GM10248 (cell line): ENCODE measurements at regions not wholly inside any gene's neighbourhood (a gene's known extent, or its start where the extent isn't known, plus 50 kb on each side); places are given as distances from the start of the nearest gene placed in this dataset.

ENCODE experiments used
- CTCF ChIA-PET: fragments of 300-600 bp; sonication (Branson Sonifier 250); formaldehyde crosslinking; extraction: SDS; loops from one replicate; lab custom pipeline; 2021; ENCODE audit warnings: antibody characterized with exemption; lab: Yijun Ruan, JAX
- POLR2A ChIA-PET: fragments of 350-650 bp; sonication (Branson Sonifier 250); formaldehyde crosslinking; extraction: SDS; loops from one replicate; lab custom pipeline; 2020; ENCODE audit warnings: antibody characterized with exemption; lab: Yijun Ruan, JAX
- DNase-seq: peaks from one replicate; pipeline ENCODE4 v3.0.0; 2012; ENCODE audit errors: extremely low spot score
- TF ChIP-seq, protein P1 (sequence below): IDR thresholded peaks from 2 replicates; pipeline ENCODE4 v1.5.1; 2012; ENCODE audit warnings: mild to moderate bottlenecking, low read depth; ENCODE audit errors: extremely low read depth, missing control alignments, control extremely low read depth

DNA sequence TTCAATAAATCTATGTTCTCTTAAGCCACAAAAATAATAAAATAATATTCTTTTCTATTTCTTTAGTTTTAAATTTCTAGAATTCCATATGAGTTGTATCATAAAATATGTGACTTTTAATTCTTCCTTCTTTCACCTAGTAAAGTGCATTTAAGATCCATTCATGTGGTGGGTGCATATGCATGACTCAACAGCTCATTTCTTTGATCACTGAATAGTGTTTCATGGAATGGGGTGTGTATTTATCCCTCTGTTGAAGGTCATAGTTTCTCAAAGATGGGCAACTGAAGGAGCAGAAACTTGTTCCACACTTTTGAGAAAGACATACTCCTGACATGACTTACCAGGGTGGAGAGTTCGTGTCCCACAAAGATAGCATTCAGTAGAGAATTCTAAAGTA, 1230.3 kb upstream of the AGA start:
- ChIA-PET CTCF (interaction anchor here (1.6 kb wide), 1 partner anchor 10 kb away, joined by 3 read pairs; no protein-coding TSS in a partner anchor), POLR2A (no interaction called here)
- no peak for DNase-seq
- TF ChIP-seq, protein P1, sequence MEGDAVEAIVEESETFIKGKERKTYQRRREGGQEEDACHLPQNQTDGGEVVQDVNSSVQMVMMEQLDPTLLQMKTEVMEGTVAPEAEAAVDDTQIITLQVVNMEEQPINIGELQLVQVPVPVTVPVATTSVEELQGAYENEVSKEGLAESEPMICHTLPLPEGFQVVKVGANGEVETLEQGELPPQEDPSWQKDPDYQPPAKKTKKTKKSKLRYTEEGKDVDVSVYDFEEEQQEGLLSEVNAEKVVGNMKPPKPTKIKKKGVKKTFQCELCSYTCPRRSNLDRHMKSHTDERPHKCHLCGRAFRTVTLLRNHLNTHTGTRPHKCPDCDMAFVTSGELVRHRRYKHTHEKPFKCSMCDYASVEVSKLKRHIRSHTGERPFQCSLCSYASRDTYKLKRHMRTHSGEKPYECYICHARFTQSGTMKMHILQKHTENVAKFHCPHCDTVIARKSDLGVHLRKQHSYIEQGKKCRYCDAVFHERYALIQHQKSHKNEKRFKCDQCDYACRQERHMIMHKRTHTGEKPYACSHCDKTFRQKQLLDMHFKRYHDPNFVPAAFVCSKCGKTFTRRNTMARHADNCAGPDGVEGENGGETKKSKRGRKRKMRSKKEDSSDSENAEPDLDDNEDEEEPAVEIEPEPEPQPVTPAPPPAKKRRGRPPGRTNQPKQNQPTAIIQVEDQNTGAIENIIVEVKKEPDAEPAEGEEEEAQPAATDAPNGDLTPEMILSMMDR = no peak

DNA sequence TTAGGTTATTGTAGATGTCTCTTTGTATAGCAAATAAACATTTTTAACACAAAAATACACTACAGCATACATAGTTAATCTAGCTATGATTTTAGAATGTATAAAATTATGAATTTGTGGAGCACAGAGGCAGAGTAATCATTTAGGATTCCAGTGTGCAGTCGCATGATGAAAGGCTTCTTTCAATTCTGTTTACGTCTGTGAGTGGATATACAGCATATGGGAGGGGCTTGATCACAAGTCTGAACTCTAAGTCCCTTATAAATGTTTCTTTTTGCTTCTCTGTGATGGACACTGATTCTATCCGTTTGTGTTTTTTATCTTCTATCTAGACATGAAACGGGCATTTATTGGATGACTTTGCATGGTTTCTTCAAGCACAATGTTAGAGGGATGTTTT, 1239.6 kb upstream of the AGA start:
- CTCF ChIA-PET = no interaction called here
- TF ChIP-seq, protein P1 = no peak
- DNase-seq = no peak
- POLR2A ChIA-PET = no interaction called here

DNA sequence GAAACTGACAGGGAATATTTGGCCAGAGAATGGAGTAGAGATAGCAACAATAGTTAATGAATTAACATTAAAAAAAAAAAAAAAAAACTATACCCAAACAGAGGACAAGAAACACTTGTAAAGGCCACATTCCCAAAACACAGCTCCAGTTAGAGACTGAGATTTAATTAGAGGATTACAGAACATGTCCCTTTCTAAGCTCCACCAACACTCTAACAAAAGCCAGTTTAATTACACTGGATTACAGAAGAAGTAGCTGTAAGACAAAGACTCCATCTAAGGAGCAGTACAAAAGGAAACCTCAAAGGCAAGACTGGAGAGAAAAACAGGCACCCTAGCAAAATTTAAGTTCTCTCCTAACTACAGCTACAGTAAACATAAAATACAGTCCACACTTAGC, 1247.7 kb upstream of the AGA start:
- CTCF ChIA-PET = no interaction called here
- POLR2A ChIA-PET = no interaction called here
- TF ChIP-seq, protein P1 = no peak
- no peak for DNase-seq

DNA sequence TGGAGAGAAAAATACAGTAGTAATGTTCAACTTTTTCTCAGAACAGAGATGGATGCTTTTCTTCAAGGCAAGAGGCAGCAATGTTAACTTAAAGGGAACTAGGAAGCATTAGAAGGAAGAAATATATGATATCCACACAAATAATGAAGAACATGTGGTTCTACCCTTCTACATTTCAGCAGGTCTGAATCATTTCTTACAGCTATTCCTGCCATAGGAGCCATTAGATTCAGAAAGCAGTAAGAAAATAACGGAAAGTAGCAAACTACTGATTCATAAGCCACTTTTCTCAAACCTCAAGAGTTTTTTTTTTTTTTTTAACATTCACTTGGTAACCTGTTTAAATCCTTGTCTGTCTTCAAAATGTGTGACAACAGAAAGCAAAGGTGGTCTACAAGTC, 1251.6 kb upstream of the AGA start:
- ChIA-PET POLR2A (no interaction called here), CTCF (no interaction called here)
- TF ChIP-seq, protein P1 = no peak
- no peak for DNase-seq

DNA sequence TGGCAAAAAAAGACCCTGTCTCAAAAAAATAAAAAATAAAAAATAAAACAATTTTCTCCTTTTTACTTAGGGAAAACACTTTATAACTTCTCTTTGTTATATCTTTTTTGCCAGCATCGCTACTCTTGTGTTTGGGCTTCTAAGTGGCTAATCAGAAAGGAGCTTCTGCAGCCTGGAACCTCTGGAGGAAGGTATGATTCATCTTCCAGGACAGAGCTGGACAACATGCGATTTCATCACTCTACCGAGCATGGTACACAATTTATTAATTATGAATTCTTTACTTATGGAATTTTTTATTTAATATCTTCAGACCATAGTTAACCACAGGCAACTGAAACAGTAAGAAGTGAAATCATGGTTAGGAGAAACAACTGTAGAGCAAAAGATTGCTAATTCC, 1254.3 kb upstream of the AGA start:
- TF ChIP-seq, protein P1 = no peak
- ChIA-PET CTCF (no interaction called here), POLR2A (no interaction called here)
- DNase-seq = no peak

DNA sequence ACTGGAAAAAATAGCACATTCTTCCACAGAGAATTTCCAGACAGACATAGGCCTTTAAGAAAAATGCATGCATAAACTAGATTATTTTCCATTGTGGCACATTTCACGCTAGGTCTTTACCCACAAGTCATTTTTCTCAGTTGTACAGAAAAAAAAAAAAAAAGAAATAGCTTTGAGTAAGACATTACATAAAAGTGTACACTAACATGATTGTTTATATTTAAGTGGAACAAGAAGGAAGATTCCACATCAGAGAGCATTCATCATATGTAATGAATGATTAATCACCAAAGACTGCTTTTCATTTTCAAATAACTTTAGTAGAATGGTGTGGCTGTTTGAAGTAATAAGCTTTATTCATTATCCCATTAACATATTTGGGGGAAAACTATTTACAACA, 1270.2 kb upstream of the AGA start:
- DNase-seq = no peak
- POLR2A ChIA-PET = no interaction called here
- CTCF ChIA-PET = no interaction called here
- TF ChIP-seq, protein P1 = no peak

DNA sequence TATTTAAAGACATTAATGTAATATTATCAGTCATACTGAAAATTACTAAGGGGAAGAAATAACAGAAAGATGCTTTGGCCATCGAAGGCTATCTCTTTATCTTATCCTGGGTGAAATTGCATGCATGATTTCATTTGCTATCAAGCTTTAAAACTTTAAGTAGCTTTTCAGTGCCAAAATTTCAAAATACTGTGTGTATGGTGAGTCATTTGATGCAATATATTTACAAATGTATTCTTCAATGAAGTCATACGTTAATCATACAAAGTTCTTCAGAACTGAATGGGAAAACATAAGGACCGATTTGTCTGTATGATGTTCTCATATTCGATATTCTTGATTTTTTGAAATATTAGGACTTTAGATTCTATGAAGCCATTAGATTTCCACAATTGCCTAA, 1295.8 kb upstream of the AGA start:
- ChIA-PET CTCF (no interaction called here), POLR2A (no interaction called here)
- TF ChIP-seq, protein P1 = no peak
- DNase-seq = no peak
